Skeletal muscle tissue (tissue), 3 donors: ENCODE measurements at regions not wholly inside any gene's neighbourhood (a gene's known extent, or its start where the extent isn't known, plus 50 kb on each side); places are given as distances from the start of the nearest gene placed in this dataset.

Source experiments
- H3K27ac ChIP-seq: one replicate; pipeline ENCODE4 v1.7.0; 2013; ENCODE audit warnings: mild to moderate bottlenecking, low read depth, low read length, inconsistent platforms
- H3K27me3 ChIP-seq, 3 donors: one replicate each; pipeline ENCODE4 v1.7.0; 2013; ENCODE audit warnings: low read length in 3 of 3; ENCODE audit not compliant: control insufficient read depth in 3 of 3, insufficient read depth in 3 of 3
- H3K36me3 ChIP-seq, 3 donors: one replicate each; pipeline ENCODE4 v1.7.0; 2013; ENCODE audit warnings: low read length in 3 of 3; ENCODE audit not compliant: control insufficient read depth in 3 of 3, insufficient read depth in 3 of 3
- H3K4me1 ChIP-seq, 3 donors: one replicate each; pipeline ENCODE4 v1.7.0; 2013; ENCODE audit warnings: low read length in 3 of 3, mild to moderate bottlenecking in 3 of 3; ENCODE audit not compliant: control insufficient read depth in 3 of 3, insufficient read depth in 3 of 3
- H3K4me3 ChIP-seq, 3 donors: one replicate each; pipeline ENCODE4 v1.7.0; 2013; ENCODE audit warnings: low read length in 3 of 3
- H3K9ac ChIP-seq, 3 donors: one replicate each; pipeline ENCODE4 v1.7.0; 2013; ENCODE audit warnings: low read length in 3 of 3, mild to moderate bottlenecking in 3 of 3, moderate library complexity in 2 of 3, low read depth in 1 of 3
- H3K9me3 ChIP-seq, 3 donors: one replicate each; pipeline ENCODE4 v1.7.0; 2013; ENCODE audit warnings: low read length in 3 of 3; ENCODE audit not compliant: control insufficient read depth in 3 of 3
- donor health status: Osteomylitis.

- Histone ChIP-seq H3K36me3 (no peaks in the 10 kb centered on the region), H3K4me3 (no peak overlapping the region), H3K9ac (no peak overlapping the region), H3K27me3 (no peaks in the 10 kb centered on the region), H3K4me1 (no peaks in the 10 kb centered on the region), H3K27ac (no peak overlapping the region), H3K9me3 (no peaks in the 10 kb centered on the region)
Measured at GRCh38 chr4:20302336-20302735, 50.6 kb downstream of the SLIT2 start.

- Histone ChIP-seq H3K27me3 (no peaks in the 10 kb centered on the region), H3K36me3 (no peaks in the 10 kb centered on the region), H3K9me3 (no peaks in the 10 kb centered on the region), H3K4me3 (no peak overlapping the region), H3K4me1 (no peaks in the 10 kb centered on the region), H3K9ac (no peak overlapping the region), H3K27ac (no peak overlapping the region)
Measured at GRCh38 chr4:20305976-20306375, 54.3 kb downstream of the SLIT2 start.

GRCh38 chr4:20311856-20312255 is 60.2 kb downstream of the SLIT2 start:
- Histone ChIP-seq H3K36me3 (no peaks in the 10 kb centered on the region), H3K9ac (no peak overlapping the region), H3K4me3 (no peak overlapping the region), H3K27ac (no peak overlapping the region), H3K9me3 (no peaks in the 10 kb centered on the region), H3K4me1 (no peaks in the 10 kb centered on the region), H3K27me3 (no peaks in the 10 kb centered on the region)

GRCh38 chr4:20313237-20314030 is 61.7 kb downstream of the SLIT2 start:
- Histone ChIP-seq H3K36me3 (no peaks in the 10 kb centered on the region), H3K27ac (no peak overlapping the region), H3K4me3 (no peak overlapping the region), H3K9me3 (no peaks in the 10 kb centered on the region), H3K9ac (no peak overlapping the region), H3K4me1 (no peaks in the 10 kb centered on the region), H3K27me3 (no peaks in the 10 kb centered on the region)

GRCh38 chr4:20317424-20317985 is 65.8 kb downstream of the SLIT2 start:
- no peaks in the 10 kb centered on the region for H3K9me3 ChIP-seq
- no peaks in the 10 kb centered on the region for H3K4me1 ChIP-seq
- H3K4me3 ChIP-seq, result no peak overlapping the region
- H3K9ac ChIP-seq, result no peak overlapping the region
- no peaks in the 10 kb centered on the region for H3K36me3 ChIP-seq
- no peaks in the 10 kb centered on the region for H3K27me3 ChIP-seq
- no peak overlapping the region for H3K27ac ChIP-seq

GRCh38 chr4:20318001-20318908 is 66.5 kb downstream of the SLIT2 start:
- Histone ChIP-seq H3K4me3 (no peak overlapping the region), H3K9ac (no peak overlapping the region), H3K27me3 (no peaks in the 10 kb centered on the region), H3K4me1 (no peaks in the 10 kb centered on the region), H3K27ac (no peak overlapping the region), H3K9me3 (no peaks in the 10 kb centered on the region), H3K36me3 (no peaks in the 10 kb centered on the region)

- Histone ChIP-seq H3K27me3 (no peaks in the 10 kb centered on the region), H3K9me3 (no peaks in the 10 kb centered on the region), H3K9ac (no peak overlapping the region), H3K4me3 (no peak overlapping the region), H3K36me3 (no peaks in the 10 kb centered on the region), H3K4me1 (no peaks in the 10 kb centered on the region), H3K27ac (no peak overlapping the region)
Measured at GRCh38 chr4:20318909-20319277, 67.2 kb downstream of the SLIT2 start.

GRCh38 chr4:20319825-20320612 is 68.3 kb downstream of the SLIT2 start:
- H3K4me3 ChIP-seq, result no peak overlapping the region
- no peaks in the 10 kb centered on the region for H3K36me3 ChIP-seq
- no peaks in the 10 kb centered on the region for H3K27me3 ChIP-seq
- no peaks in the 10 kb centered on the region for H3K4me1 ChIP-seq
- no peak overlapping the region for H3K9ac ChIP-seq
- no peak overlapping the region for H3K27ac ChIP-seq
- H3K9me3 ChIP-seq, result no peaks in the 10 kb centered on the region

GRCh38 chr4:20323991-20324390 is 72.3 kb downstream of the SLIT2 start:
- no peak overlapping the region for H3K4me3 ChIP-seq
- no peaks in the 10 kb centered on the region for H3K4me1 ChIP-seq
- H3K36me3 ChIP-seq, result no peaks in the 10 kb centered on the region
- H3K9ac ChIP-seq, result no peak overlapping the region
- H3K27me3 ChIP-seq, result no peaks in the 10 kb centered on the region
- H3K27ac ChIP-seq, result no peak overlapping the region
- H3K9me3 ChIP-seq, result no peaks in the 10 kb centered on the region
